IPS-NIHi11 (cell line): ENCODE measurements at regions not wholly inside any gene's neighbourhood (a gene's known extent, or its start where the extent isn't known, plus 50 kb on each side); places are given as distances from the start of the nearest gene placed in this dataset.
"Not testable (repeated sequence)": the region's sequence is repeated elsewhere in the genome, so short reads cannot be mapped to it uniquely, and the experiment has no call there.

Experiments used
- DNase-seq: peaks from one replicate; pipeline ENCODE4 v3.0.0; 2012; ENCODE audit warnings: mixed read lengths, low spot score

DNA sequence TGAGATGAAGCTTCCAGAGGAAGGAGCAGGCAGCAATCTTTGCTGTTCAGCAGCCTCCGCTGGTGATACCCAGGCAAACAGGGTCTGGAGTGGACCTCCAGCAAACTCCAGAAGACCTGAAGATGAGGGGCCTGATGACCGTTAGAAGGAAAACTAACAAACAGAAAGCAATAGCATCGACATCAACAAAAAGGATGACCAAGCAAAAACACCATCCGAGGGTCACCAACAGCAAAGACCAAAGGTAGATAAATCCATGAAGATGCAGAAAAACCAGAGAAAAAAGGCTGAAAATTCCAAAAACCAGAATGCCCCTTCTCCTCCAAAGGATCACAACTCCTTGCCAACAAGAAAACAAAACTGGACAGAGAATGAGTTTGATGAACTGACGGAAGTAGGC is 235.9 kb upstream of the NSMCE3 start:
- not testable (repeated sequence) for DNase-seq

DNA sequence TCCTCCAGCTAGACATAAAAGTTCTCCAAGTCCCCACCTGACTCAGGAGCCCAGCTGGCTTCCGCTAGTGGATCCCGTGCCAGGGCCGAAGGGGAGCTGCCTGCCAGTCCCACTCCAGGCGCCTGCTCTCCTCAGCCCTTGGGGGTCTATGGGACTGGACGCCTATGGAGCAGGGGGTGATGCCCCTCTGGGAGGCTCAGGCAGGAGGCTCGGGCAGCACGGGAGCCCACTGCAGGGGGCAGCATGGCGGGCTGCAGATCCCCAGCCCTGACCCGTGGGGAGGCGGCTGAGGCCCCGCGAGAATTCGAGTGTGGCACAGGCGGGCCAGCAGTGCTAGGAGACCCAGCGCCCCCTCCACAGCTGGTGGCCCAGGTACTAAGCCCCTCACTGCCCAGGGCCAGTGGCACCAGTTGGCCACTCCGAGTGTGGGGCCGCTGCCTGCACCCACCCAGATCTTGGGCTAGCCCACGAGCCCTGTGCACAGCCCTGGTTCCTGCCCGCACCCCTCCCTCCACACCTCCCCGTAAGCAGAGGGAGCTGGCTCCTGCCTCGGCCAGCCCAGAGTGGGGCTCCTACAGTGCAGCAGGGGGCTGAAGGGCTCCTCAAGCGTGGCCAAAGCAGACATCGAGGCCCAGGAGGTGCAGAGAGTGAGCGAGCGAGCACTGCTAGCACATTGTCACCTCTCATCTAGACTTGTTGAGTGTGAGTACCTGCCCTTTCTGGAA is 221.3 kb upstream of the NSMCE3 start:
- no peak for DNase-seq

DNA sequence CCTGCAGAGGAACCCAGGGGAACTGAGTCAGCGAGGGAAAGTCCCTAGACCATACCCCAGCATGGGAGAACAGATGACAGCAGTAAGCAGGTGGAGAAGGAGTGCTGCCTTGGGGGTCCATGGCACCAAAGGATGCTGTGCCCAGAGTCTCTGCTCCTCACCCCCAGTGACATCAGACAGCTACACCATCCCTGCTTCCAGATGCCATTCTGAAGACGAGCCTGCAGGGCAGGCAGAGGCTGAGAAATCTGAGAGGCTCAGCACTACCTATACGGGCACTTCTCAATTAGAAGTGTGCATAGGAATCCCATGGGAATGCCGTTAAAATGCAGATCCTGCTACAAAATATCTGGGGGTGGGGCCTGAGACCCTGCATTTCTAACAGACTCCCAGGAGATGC is 211.3 kb upstream of the NSMCE3 start:
- DNase-seq, result no peak

DNA sequence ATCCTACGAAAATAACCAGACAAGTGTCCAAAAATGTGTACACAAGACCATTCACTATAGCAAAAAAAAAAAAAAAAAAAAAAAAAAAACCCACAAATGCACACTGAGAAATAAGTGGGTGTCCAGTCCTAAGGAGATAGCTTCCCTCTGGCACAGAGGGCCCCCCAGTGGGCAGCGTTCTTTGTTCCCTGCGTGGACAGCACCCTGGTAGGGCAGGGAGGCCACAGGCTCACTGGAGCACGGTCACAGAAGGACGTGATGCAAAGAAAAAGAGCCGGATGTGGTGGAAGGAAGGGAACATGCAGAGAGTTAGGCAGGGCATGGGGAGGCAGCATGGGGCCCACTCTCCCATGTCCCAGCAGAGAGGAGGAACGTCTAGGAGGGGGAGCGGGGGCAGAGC is 210.7 kb upstream of the NSMCE3 start:
- DNase-seq, result no peak

DNA sequence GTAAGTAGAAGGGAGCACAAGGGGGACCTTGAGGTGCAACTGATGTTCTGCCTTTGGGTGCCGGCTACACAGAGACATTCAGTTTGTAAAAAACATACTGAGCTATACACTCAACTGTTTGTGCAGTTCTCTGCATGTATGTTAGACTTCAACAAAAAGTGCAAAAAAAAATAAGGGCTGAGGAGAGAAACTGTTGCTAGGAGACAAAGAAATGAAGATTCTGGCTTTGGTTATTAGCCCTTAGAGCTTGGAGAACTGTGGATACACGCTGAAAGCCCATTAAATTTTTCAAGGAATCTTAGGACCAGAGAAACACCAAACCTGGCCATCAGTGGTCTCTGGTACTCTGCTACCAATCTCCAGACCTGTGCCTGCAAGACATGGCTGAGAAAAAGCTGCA is 207.6 kb upstream of the NSMCE3 start:
- no peak for DNase-seq

DNA sequence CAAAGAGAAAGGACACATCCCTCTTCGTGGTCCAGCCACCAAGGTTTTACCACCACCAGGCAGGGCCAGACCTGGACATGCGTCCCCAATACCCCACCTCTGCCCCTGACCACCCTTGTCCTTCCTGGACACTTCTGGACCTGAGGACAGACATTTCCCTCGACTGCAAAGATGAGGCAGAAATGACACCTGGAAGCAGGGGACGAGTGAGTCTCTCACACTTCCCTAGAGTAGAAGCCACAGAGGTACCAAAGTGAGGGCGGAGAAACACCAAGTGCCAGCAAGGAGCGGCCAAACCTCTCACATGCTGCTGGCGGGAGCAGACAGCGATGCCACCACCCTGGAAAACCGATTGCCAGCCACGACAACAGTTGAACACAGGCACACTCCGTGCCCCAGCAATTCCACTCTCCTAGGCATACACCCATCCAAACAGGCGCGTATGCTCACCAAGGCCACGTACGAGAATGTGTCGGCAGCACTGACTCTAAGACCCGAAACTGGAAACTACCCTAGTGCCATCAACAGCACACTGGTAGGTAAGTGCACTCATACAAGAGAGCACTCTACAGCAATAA is 207.0 kb upstream of the NSMCE3 start:
- DNase-seq, result no peak

DNA sequence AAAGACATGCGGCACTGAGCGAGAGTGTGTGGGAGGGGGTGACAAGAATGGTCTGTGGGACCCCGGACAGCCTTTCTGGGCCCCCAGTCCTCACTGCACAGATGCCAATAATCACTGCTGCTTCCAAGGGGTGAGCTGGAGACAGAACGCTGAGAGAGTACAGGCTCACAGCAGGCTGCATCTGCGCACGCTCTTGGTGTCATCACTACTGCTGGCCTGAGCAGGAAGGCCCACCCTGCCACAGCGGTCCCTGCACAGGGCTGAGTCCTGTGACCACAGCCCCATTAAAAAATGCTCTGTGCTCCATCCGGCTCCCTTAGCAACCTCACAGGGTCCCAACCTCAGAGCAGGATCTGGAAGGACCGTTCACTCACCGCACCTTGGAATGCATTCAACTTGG is 205.5 kb upstream of the NSMCE3 start:
- DNase-seq, result no peak

DNA sequence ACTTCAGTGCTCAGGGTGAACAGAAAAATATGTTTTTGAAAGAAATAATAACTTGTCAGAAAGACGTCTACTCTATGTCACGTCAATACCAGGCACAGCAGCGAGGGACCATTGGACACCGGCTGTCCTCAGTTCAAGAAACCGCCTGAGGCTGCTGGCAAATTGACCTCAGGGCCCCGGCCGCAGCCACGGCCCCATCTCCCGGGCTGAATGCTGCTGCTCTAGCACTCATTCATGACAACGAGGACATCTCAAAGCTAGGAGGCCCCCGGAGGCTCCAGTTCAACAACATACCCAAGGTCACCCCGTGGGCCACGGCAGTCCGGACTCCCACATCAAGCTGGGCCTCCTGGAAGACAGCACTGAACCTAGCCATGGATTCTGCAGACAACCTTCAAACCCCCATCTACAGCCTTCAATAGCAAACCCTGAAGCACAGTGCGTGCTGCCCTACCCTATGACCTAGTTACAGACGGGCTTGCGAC is 204.0 kb upstream of the NSMCE3 start:
- no peak for DNase-seq

DNA sequence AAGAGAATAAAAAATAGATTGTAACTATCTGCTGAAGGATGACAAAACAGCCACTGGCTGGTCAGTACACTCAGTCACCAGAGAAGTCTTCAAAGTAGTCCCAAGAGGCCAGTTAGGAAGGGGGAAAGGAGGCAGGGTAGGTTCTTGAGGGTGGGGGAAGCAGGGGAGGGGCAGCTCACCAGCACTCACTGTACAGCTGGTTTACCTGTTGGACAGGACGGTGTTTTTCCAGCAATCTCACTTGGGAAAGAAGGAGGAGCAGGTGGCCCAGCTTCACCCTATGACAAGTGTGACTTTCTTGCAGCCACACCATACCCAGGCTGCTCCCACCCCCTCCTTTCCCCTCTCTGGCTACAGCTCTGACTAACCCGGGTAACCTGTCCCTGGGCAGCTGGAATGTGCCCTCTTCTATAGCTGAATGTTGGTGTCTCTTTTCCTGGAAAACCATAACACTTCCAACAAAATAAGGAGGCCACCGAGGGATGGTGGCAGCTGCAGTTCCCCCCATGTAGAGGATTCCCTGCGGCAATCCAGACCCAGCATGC is 203.4 kb upstream of the NSMCE3 start:
- no peak for DNase-seq

DNA sequence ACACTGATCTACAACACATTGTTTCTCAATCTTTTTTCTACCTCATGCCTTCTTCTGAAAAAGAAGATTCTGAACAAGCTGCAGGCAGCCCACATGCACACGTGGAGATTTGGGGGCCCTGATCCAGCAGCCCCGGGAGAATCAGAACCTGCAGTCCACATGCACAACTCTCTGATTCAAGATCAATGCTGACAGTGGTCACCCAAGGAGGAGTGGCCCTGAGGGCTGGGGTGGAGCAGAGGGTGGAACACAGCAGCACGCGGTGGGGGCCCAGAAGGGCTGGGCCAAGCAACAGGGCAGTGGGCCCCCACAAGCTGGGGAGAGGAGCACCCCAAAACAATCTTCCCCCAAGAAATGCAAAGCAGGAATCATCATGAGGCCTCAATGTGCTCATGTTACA is 202.1 kb upstream of the NSMCE3 start:
- DNase-seq, result no peak

DNA sequence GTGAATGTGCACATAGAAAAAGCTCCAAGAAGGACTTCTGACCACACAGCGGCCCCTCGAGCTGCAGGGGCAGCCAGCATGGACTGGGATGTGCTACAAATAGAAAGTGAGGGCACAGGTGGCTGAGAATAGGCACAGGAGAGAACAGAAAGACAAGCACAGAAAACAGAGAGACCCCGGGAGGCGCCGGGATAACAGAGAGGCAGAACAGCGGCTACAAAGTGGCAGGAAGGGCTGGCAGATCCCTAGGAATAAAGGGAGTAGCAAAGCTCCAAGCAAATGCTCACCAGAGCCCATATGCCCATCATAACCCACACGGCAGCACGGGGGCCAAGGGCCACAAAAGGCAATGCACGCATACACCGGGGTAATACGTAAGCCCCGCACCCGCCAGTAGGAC is 201.7 kb upstream of the NSMCE3 start:
- DNase-seq, result no peak

DNA sequence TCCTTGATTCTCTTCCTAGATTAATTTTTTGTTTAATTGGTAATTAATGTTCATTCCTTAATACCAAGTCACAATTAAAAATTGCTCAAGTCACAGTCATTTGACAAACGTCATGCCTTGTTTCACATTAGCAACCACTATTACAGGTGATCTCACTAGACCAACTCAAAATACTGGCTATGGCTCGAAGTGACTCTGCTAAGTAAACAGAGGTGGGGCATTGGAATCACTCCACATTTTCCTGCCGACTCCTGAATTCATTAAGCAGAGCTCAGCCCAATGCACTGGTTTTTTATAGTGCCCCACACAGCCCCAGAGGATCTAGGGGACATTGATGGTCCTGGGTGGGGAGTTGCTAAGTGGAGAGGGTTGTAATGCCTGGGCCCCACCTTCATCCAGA is 201.2 kb upstream of the NSMCE3 start:
- no peak for DNase-seq

DNA sequence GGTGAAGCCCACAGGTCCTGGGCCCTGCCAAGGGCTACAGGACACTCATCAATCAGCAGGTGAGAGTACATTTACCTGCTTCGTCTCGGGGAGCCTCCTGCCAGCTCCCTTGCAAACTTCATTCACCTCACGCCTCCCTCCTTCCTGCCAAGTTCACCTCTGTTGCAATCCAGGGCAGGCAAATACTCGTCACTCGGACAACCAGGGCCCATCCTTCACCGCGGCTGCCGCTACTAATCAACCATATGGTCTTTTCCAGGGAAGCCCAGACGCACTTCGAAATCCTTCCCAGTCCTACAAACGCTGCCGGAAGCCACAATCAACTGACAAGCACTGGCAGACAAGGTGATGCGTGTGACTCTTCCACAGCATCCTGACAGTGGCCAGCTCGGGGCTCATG is 200.7 kb upstream of the NSMCE3 start:
- no peak for DNase-seq

DNA sequence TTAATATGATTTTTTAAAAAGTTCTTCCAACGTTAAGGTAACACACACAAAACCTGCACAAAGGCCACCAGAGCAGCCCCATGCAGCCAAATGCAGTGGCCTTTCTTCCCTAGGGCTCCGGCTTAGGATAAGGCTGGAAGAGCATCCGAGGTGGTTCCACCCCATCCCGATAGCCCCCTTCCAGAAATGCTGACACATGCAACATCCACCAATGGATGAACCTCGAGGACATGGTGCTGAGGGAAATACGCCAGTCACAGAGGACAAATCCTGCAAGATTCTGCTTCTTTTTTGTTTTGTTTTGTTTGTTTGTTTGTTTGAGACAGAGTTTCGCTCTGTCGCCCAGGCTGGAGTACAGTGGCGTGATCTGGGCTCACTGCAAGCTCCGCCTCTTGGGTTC is 199.3 kb upstream of the NSMCE3 start:
- no peak for DNase-seq

DNA sequence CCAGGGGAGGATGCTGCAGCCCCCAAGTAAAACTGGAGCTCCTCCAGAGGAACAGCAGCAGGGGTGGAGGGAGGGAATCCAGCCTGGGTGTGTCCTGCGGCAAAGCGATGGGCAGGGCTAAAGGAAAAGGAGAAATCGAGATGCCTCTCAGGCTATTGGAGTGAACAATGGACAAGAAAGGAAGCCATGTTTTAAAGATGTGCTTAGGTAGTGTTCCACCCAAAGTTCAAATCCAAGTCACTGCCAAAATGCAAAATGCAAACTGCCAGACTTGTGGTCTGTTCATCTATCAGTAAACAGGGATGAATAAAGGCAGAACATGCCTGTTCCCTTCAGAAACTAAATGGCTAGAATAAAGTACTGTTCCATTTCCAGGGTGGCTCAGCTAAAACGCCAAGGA is 197.5 kb upstream of the NSMCE3 start:
- DNase-seq, result no peak

DNA sequence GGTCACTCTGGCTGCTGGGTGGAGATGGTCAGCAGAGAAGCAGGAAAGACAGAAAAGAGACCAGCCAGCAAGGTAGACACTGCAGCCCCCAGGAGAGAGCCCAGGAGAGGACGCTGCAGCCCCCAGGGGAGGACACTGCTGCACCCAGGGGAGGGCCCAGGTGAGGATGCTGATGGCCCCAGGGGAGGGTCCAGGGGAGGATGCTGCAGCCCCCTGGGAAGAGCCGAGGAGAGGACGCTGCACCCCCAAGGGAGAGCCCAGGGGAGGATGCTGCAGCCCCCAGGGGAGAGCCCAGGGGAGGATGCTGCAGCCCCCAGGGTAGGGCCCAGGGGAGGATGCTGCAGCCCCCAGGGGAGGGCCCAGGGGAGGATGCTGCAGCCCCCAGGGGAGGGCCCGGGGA is 196.7 kb upstream of the NSMCE3 start:
- DNase-seq, result no peak

DNA sequence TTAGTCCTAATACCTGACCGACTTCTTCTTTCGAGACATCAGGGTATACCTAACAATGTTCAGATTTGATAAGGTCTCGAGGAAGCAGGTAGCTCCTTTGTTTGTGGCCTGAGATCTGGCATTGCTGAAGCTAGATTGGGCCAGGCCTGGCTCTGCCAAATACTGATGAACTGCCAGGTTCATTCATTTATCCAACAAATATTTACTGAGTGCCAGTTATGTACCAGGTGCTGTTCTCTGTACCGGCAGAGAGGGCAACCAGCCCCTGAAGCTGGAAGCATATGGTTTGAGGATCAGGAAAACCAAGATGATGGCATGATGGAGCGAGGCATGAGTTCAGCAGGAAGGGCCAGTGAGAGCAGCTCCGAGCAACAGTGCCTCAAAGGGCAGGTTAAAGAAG is 196.2 kb upstream of the NSMCE3 start:
- no peak for DNase-seq

DNA sequence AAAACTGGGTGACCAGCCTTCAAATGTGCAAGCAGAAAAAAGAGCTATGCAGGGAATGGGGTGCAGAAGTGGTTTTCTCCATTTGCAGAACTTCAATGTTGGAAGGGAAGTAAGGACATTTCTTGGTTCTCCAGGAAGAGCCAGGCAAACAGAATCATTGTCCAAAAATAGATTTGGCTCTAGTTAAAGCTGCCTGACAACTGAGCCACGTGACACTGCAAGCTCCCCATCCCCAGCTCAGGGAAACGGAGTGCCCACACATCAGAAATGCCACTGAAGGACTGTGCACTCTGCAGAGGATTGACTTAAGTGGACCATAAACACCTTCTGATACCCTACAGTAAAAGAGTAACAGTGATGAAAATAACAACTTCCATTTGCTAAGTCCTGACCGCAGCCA is 195.6 kb upstream of the NSMCE3 start:
- DNase-seq, result no peak

DNA sequence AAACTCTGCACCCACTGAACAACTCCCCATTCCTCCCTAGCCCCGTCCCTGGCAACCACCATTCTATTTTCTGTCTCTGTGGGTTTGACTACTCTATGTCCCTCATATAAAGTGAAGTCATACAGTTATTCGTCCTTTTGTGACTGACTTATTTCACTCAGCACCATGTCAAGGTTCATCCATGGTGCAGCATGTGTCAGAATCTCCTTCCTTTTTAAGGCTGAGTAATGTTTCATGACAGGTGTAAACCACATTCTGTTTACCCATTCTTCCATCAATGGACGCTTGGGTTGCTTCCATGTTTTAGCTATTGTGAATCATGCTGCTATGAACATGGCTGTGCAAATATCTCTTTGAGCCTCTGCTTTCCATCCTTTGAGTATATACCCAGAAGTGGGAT is 192.3 kb upstream of the NSMCE3 start:
- no peak for DNase-seq

DNA sequence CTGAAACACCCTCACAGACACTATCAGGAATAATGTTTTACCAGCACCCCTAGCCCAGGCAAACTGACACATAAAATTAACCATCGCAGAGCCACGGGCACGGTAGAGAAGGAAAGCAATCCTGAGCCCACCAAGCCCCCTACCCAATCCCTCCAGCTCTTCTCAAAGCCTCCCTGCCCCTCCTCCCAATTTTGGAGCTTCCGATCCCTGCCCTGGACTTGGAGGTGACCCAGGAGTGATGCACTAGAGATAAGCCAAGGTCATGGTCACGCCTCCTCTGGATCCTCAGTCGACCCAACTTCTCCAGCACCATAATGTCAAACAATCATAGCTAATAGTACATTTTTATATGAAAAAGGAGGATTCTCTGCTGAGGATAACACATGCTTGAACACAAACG is 188.7 kb upstream of the NSMCE3 start:
- no peak for DNase-seq

DNA sequence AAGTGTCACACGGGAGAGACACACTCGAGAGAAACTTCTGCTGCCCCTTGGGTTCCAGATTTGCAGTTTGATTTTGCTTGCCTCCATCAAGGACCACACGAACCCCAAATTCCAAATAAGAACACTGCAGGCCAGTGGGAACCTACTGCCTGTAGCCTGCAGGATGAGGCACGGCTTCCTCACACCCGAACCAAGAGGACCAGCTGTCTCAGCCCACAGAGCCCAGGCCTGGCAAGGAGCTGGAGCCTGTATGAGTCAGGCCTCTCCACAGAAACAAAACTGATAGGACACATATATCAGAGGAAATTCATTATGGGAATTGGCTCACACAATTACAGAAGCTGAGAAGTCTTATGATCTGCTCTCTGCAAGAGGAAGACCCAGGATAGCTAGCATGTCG is 188.1 kb upstream of the NSMCE3 start:
- no peak for DNase-seq

DNA sequence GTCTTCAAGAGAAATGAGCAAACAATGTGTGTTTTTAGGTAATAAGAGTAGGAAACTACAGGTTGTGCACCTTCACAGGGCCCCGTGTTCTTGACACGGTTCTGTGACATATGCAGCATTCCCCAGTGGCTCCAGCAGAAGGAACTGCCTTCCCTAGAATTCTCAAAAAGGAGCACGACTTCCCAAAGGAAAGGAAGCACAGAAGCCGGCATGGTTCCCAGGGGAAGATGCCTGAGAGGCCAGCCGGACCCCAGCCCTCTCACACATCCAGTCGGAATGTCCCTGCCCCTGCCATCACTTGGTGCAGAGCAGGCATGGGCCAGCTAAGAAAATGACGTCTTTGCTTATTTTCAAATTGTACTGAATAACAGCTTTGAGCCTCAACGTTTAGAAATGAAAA is 187.3 kb upstream of the NSMCE3 start:
- no peak for DNase-seq

DNA sequence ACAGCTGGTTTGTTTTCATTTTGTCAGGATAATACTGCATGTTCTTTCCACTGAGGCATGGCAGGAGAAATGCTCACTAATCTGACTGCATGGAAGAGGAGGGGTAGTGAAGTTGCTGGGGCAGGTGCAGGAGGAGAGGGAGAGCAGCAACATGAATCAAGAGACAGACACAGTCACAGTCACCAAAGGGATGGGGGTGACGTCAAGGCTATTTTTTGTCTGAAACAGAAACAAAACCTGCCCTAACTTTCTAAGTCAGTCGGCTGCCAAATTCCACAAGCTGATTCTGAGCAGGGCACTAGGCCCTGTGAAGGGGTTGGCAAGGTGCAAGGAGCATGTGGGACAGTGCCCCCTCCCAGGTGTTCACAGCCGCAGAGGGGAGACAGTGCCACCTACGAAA is 186.6 kb upstream of the NSMCE3 start:
- no peak for DNase-seq

DNA sequence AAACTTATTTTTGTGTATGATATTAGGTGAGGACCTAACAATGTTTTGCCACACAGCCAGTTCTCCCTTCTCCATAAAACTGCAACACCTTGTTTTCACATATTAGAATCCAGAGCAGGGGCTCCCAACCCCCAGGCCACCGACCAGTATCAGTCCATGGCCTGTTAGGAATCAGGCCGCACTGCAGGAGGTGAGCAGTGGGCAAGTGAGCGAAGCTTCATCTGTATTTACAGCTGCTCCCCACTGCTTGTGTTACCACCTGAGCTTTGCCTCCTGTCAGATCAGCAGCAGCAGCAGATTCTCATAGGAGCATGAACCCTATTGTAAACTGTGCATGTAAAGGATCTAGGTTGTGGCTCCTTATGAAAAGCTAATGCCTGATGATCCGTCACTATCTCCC is 185.9 kb upstream of the NSMCE3 start:
- DNase-seq, result no peak
